ENCODE measurements at regions not wholly inside any gene's neighbourhood (a gene's known extent, or its start where the extent isn't known, plus 50 kb on each side); places are given as distances from the start of the nearest gene placed in this dataset.

DNA sequence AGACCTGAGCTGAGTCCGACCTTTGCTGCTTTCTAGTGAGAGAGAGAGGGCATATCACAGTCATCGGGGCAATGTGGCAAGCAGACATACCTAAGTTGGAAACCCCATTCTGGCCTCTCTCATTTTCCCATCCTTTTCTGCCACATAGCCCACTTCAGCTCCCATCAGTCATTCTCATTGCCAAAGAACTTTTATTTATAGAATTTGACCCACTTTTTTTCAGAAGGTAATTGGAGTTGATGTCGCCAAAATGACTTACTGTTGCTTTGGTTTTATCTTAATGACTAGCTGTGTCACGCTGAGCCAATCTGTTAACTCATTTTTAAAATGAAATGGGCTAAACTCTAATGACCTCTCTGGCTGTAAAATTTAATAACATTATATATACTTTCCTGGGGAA is 63.9 kb upstream of the RMST start:
- Histone ChIP-seq H3K27ac (no peak overlapping the region), H3K79me2 (ENCODE audit: low read depth) (no peaks in the 10 kb centered on the region), H3K4me3 (no peak overlapping the region), H2AFZ (no peak overlapping the region), H3K9me3 (ENCODE audit: insufficient read depth, low read depth) (no peaks in the 10 kb centered on the region), H3F3A (ENCODE audit: insufficient read depth, low read depth) (no peaks in the 10 kb centered on the region), H3K36me3 (ENCODE audit: low read depth) (no peaks in the 10 kb centered on the region), H3K4me1 (replicated peaks; ENCODE audit: insufficient read depth) (no peaks in the 10 kb centered on the region), H3K4me2 (no peak overlapping the region), H3K9me2 (ENCODE audit: insufficient read depth) (no peaks in the 10 kb centered on the region), H3K27me3 (ENCODE audit: insufficient read depth, low read depth) (0 out of 2 replicates have a peak, but pooled peaks cover 7% of the 10 kb centered on the region), H4K20me1 (ENCODE audit: insufficient read depth) (no peaks in the 10 kb centered on the region)
- TF ChIP-seq, protein P1, sequence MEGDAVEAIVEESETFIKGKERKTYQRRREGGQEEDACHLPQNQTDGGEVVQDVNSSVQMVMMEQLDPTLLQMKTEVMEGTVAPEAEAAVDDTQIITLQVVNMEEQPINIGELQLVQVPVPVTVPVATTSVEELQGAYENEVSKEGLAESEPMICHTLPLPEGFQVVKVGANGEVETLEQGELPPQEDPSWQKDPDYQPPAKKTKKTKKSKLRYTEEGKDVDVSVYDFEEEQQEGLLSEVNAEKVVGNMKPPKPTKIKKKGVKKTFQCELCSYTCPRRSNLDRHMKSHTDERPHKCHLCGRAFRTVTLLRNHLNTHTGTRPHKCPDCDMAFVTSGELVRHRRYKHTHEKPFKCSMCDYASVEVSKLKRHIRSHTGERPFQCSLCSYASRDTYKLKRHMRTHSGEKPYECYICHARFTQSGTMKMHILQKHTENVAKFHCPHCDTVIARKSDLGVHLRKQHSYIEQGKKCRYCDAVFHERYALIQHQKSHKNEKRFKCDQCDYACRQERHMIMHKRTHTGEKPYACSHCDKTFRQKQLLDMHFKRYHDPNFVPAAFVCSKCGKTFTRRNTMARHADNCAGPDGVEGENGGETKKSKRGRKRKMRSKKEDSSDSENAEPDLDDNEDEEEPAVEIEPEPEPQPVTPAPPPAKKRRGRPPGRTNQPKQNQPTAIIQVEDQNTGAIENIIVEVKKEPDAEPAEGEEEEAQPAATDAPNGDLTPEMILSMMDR (conservative IDR thresholded peaks at IDR 0.05), result no peak
- no peak for TF ChIP-seq EZH2 (IDR thresholded peaks at IDR 0.05; ENCODE audit: low read depth)
- BruUV-seq (replicated peaks), result no TSS peak
- DNase-seq, result no peak
- CTCF ChIA-PET, result no interaction called here
- intact Hi-C loops (cut with micrococcal nuclease; ENCODE audit: unreplicated experiment), result no loop called here
- POLR2A ChIA-PET (ENCODE audit: unreplicated experiment), result no interaction called here

DNA sequence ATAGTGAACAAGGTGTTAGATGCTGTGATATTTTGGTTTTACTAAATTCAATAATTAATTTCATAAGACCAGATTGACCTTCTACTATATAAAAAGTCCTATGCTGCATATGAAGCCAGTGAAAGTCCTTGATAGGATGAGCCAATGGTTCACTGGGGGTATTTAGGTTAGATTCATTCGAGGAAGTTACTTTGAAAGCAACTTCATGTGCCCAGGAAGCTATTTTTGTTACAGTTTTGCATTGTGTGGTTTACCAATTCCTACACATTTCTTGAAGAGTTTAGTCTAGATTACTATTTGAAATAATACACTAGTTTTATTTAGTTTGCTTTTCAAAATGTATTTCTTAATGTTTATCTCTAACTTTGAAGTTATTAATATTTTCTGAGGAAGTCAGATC is 58.5 kb upstream of the RMST start:
- Histone ChIP-seq H2AFZ (no peak overlapping the region), H3K4me1 (replicated peaks; ENCODE audit: insufficient read depth) (no peaks in the 10 kb centered on the region), H4K20me1 (ENCODE audit: insufficient read depth) (no peaks in the 10 kb centered on the region), H3K9me2 (ENCODE audit: insufficient read depth) (no peaks in the 10 kb centered on the region), H3K27me3 (ENCODE audit: insufficient read depth, low read depth) (no peaks in the 10 kb centered on the region), H3K79me2 (ENCODE audit: low read depth) (no peaks in the 10 kb centered on the region), H3K36me3 (ENCODE audit: low read depth) (no peaks in the 10 kb centered on the region), H3K9me3 (ENCODE audit: insufficient read depth, low read depth) (no peaks in the 10 kb centered on the region; the same call in 1 of the 2 replicates), H3K4me3 (no peak overlapping the region), H3F3A (ENCODE audit: insufficient read depth, low read depth) (no peaks in the 10 kb centered on the region), H3K27ac (no peak overlapping the region), H3K4me2 (no peak overlapping the region)
- DNase-seq, result no peak
- no TSS peak for BruUV-seq (replicated peaks)
- CTCF ChIA-PET, result no interaction called here
- TF ChIP-seq, protein P1 (conservative IDR thresholded peaks at IDR 0.05), result no peak
- TF ChIP-seq EZH2 (IDR thresholded peaks at IDR 0.05; ENCODE audit: low read depth), result no peak
- POLR2A ChIA-PET (ENCODE audit: unreplicated experiment), result no interaction called here
- intact Hi-C loops (cut with micrococcal nuclease; ENCODE audit: unreplicated experiment), result no loop called here

- peak in 1 of 2 experiments; percentile 10 for DNase-seq
- Histone ChIP-seq H3K79me2 (ENCODE audit: low read depth) (no peaks in the 10 kb centered on the region), H2AFZ (no peak overlapping the region), H3K27me3 (ENCODE audit: insufficient read depth, low read depth) (no peaks in the 10 kb centered on the region), H3K4me3 (no peak overlapping the region), H3K9me3 (ENCODE audit: insufficient read depth, low read depth) (no peaks in the 10 kb centered on the region; the same call in 1 of the 2 replicates), H3K36me3 (ENCODE audit: low read depth) (no peaks in the 10 kb centered on the region), H3K4me1 (replicated peaks; ENCODE audit: insufficient read depth) (no peaks in the 10 kb centered on the region), H3F3A (ENCODE audit: insufficient read depth, low read depth) (no peaks in the 10 kb centered on the region), H3K9me2 (ENCODE audit: insufficient read depth) (no peaks in the 10 kb centered on the region), H4K20me1 (ENCODE audit: insufficient read depth) (no peaks in the 10 kb centered on the region), H3K4me2 (no peak overlapping the region), H3K27ac (no peak overlapping the region)
- TF ChIP-seq, protein P1 (conservative IDR thresholded peaks at IDR 0.05), result peak; percentile 74
- TF ChIP-seq EZH2 (IDR thresholded peaks at IDR 0.05; ENCODE audit: low read depth), result no peak
- POLR2A ChIA-PET (ENCODE audit: unreplicated experiment), result no interaction called here
- intact Hi-C loops (cut with micrococcal nuclease; ENCODE audit: unreplicated experiment), result no loop called here
- no TSS peak for BruUV-seq (replicated peaks)
- CTCF ChIA-PET, result no interaction called here
These were observed 58.1 kb upstream of the RMST start for GRCh38 chr12:97404543-97404942.
